OCI-LY1 (cell line): ENCODE measurements at regions not wholly inside any gene's neighbourhood (a gene's known extent, or its start where the extent isn't known, plus 50 kb on each side); places are given as distances from the start of the nearest gene placed in this dataset.

Experiments used
- EZH2 ChIP-seq: fragments of 200-600 bp; sonication (generic), shearing (Covaris generic); IDR thresholded peaks from 2 replicates; pipeline ENCODE4 v1.8.0; 2017; ENCODE audit warnings: borderline replicate concordance, mixed run types, mild to moderate bottlenecking, antibody characterized with exemption, low read length, moderate library complexity, mixed read lengths
- TF ChIP-seq, protein P1 (sequence below): fragments of 200-600 bp; sonication (generic), shearing (Covaris generic); IDR thresholded peaks from 2 replicates; pipeline ENCODE4 v1.5.1; 2017; ENCODE audit warnings: mild to moderate bottlenecking, antibody characterized with exemption, low read length, moderate library complexity, mixed read lengths

DNA sequence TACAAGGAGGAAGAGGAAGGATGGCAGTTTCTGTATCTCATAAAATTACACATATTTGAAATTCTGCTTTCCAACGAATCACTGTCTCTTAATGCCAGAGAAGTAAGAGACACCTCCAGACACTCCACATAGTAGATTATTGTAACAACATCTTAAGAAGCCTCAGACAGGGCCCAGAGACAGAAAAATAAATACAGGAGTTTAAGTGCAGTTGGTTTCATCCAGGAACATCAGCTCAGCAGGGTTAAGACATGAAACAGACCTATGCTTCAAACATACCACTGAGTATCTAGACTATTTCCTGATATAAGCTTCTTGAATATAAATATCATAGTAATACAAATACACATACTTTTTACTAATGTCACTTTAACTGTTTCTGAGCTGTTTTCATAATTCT, 290.3 kb downstream of the ADAMTS20 start:
- TF ChIP-seq, protein P1, sequence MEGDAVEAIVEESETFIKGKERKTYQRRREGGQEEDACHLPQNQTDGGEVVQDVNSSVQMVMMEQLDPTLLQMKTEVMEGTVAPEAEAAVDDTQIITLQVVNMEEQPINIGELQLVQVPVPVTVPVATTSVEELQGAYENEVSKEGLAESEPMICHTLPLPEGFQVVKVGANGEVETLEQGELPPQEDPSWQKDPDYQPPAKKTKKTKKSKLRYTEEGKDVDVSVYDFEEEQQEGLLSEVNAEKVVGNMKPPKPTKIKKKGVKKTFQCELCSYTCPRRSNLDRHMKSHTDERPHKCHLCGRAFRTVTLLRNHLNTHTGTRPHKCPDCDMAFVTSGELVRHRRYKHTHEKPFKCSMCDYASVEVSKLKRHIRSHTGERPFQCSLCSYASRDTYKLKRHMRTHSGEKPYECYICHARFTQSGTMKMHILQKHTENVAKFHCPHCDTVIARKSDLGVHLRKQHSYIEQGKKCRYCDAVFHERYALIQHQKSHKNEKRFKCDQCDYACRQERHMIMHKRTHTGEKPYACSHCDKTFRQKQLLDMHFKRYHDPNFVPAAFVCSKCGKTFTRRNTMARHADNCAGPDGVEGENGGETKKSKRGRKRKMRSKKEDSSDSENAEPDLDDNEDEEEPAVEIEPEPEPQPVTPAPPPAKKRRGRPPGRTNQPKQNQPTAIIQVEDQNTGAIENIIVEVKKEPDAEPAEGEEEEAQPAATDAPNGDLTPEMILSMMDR: no peak
- TF ChIP-seq EZH2: no peak
